Adrenal gland (tissue), 5 donors: ENCODE measurements at regions not wholly inside any gene's neighbourhood (a gene's known extent, or its start where the extent isn't known, plus 50 kb on each side); places are given as distances from the start of the nearest gene placed in this dataset.

Experiments
- CTCF ChIP-seq, 6 experiments: fragments of 450-650 bp in 4 of 6; fragments of 200-600 bp in 2 of 6; sonication (generic) in 1 of 6; IDR thresholded peaks; 1 replicate in 5 of 6; 2 replicates in 1 of 6; pipeline versions ENCODE4 v1.5.1 to v1.8.0; 2016 to 2021; ENCODE audit warnings: antibody characterized with exemption in 6 of 6, mild to moderate bottlenecking in 2 of 6, moderate library complexity in 1 of 6
- POLR2A ChIP-seq, 2 donors: fragments of 450-650 bp; IDR thresholded peaks; one replicate each; pipeline ENCODE4 v1.6.1; 2017; ENCODE audit warnings: antibody characterized with exemption in 2 of 2, mild to moderate bottlenecking in 2 of 2, moderate library complexity in 1 of 2
- donor health status: DM: no; HTN: no; CAD: no.

GRCh38 chr3:166425021-166425420 is 587.8 kb upstream of the BCHE start:
- no peak for TF ChIP-seq CTCF (IDR thresholded peaks at IDR 0.05)
- no peak for TF ChIP-seq POLR2A (IDR thresholded peaks at IDR 0.05)
